GM12892 (cell line): ENCODE measurements at regions not wholly inside any gene's neighbourhood (a gene's known extent, or its start where the extent isn't known, plus 50 kb on each side); places are given as distances from the start of the nearest gene placed in this dataset.

Source experiments
- POLR2A ChIP-seq: IDR thresholded peaks from 2 replicates; pipeline ENCODE4 v1.6.1; 2011; ENCODE audit warnings: low read depth, low read length, control low read depth
- POLR2AphosphoS5 ChIP-seq: IDR thresholded peaks from 2 replicates; pipeline ENCODE4 v1.6.1; 2011; ENCODE audit warnings: low read depth, low read length, control low read depth
- TAF1 ChIP-seq: IDR thresholded peaks from 2 replicates; pipeline ENCODE4 v1.6.1; 2011; ENCODE audit warnings: low read depth, mild to moderate bottlenecking, control low read depth, low read length, borderline replicate concordance

- TF ChIP-seq TAF1, result no peak
- no peak for TF ChIP-seq POLR2A
- no peak for TF ChIP-seq POLR2AphosphoS5
These were observed 93.8 kb downstream of the NDUFA12 start for GRCh38 chr12:94909663-94910062.
